ENCODE measurements at regions not wholly inside any gene's neighbourhood (a gene's known extent, or its start where the extent isn't known, plus 50 kb on each side); places are given as distances from the start of the nearest gene placed in this dataset.
"Not testable (repeated sequence)": the region's sequence is repeated elsewhere in the genome, so short reads cannot be mapped to it uniquely, and the experiment has no call there.

DNA sequence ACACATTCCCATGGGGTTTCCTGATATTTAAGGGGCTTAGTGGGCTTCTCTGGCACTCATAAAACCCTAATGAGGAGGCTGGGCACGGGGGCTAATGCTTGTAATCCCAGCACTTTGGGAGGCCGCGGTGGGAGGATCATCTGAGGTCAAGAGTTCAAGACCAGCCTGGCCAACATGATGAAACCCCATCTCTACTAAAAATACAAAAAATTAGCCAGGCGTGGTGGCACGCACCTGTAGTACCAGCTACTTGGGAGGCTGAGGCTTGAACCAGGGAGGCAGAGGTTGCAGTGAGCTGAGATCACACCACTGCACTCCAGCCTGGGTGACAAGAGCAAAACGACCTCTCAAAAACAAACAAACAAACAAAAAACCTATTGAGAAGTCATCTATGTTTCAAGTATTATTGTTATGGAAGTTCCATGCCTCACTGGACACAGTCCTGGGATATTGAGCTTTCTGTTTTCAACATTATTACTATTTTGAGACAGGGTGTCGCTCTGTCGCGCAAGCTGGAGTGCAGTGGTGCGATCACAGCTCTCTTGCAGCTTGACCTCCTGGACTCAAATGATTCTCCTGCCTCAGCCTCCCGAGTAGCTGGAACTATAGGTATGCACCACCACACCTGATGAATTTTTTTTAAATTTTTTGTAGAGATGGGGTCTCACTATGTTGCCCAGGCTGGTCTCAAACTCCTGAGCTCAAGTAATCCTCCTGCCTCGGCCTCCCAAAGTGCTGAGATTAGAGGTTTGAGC lies 297.9 kb downstream of the GOLGA6L6 start:
- not testable (repeated sequence) for H3K4me1 ChIP-seq (ENCODE audit: control insufficient read depth in 4 of 4, insufficient read depth in 4 of 4, low read length in 3 of 4); H3K9me3 ChIP-seq (ENCODE audit: control insufficient read depth in 4 of 4, low read length in 3 of 4); H3K36me3 ChIP-seq (ENCODE audit: control insufficient read depth in 4 of 4, insufficient read depth in 3 of 4, low read depth in 1 of 4, low read length in 3 of 4); H3K4me3 ChIP-seq (ENCODE audit: low read depth in 1 of 3, low read length in 3 of 3); DNase-seq (ENCODE audit: low spot score); H3K27me3 ChIP-seq (ENCODE audit: control insufficient read depth in 4 of 4, insufficient read depth in 4 of 4, low read length in 3 of 4); H3K9ac ChIP-seq (ENCODE audit: low read depth in 1 of 2, low read length in 2 of 2); H3K27ac ChIP-seq (ENCODE audit: low read depth in 1 of 2, low read length in 2 of 2)
- 68% methylated on average over 12 of the region's 12 CpGs for WGBS

DNA sequence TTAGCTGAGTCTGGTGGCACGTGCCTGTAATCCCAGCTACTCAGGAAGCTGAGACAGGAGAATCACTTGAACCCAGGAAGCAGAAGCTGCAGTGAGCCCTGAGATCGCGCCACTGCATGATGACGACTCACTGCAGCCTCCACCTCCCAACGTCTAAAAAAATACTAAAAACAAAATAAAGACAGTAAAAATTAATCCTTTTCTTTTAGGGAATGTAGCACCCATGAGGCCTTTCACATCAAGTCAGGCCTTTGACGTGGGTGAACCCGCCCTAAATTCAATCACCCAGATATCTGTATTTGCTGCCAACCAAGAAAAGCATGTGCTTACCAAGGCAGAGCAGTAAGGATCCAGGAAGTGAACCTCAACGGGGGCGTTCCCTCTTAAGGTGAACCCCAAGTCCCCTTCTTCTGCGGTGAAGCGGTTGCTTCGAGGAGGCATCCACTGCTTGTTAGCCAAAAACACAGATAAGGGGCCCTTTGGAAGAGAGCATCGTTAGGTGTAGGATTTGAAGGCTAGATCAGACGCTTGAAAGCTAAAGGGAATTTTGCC lies 301.2 kb downstream of the GOLGA6L6 start:
- not testable (repeated sequence) for H3K9me3 ChIP-seq (ENCODE audit: control insufficient read depth in 4 of 4, low read length in 3 of 4); H3K36me3 ChIP-seq (ENCODE audit: control insufficient read depth in 4 of 4, insufficient read depth in 3 of 4, low read depth in 1 of 4, low read length in 3 of 4); H3K27ac ChIP-seq (ENCODE audit: low read depth in 1 of 2, low read length in 2 of 2); H3K9ac ChIP-seq (ENCODE audit: low read depth in 1 of 2, low read length in 2 of 2); H3K27me3 ChIP-seq (ENCODE audit: control insufficient read depth in 4 of 4, insufficient read depth in 4 of 4, low read length in 3 of 4); DNase-seq (ENCODE audit: low spot score); H3K4me3 ChIP-seq (ENCODE audit: low read depth in 1 of 3, low read length in 3 of 3); H3K4me1 ChIP-seq (ENCODE audit: control insufficient read depth in 4 of 4, insufficient read depth in 4 of 4, low read length in 3 of 4)
- 77% methylated on average over 14 of the region's 14 CpGs for WGBS

DNA sequence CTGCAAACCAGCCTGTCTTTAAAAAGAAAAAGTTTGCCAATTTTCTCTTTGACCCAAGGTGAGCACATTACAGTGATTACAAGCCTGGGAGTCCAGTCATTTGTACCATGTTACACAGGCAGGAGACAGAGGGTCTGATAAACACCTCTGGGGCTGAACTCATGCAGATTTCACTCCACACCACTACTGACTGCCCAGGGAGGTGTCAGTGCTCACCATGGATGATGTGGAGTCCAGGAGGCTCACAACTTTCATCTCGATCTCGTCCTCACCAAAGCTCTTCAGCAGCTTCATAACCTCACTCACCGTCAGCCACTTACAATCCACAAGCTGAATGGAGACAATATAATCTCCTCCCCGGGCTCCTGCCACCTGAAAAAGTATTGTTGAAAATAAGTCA lies 302.4 kb downstream of the GOLGA6L6 start:
- not testable (repeated sequence) for DNase-seq (ENCODE audit: low spot score); H3K27ac ChIP-seq (ENCODE audit: low read depth in 1 of 2, low read length in 2 of 2); H3K9ac ChIP-seq (ENCODE audit: low read depth in 1 of 2, low read length in 2 of 2); H3K27me3 ChIP-seq (ENCODE audit: control insufficient read depth in 4 of 4, insufficient read depth in 4 of 4, low read length in 3 of 4); H3K9me3 ChIP-seq (ENCODE audit: control insufficient read depth in 4 of 4, low read length in 3 of 4); H3K4me3 ChIP-seq (ENCODE audit: low read depth in 1 of 3, low read length in 3 of 3); H3K36me3 ChIP-seq (ENCODE audit: control insufficient read depth in 4 of 4, insufficient read depth in 3 of 4, low read depth in 1 of 4, low read length in 3 of 4); H3K4me1 ChIP-seq (ENCODE audit: control insufficient read depth in 4 of 4, insufficient read depth in 4 of 4, low read length in 3 of 4)
- 76% methylated on average over 4 of the region's 4 CpGs for WGBS

DNA sequence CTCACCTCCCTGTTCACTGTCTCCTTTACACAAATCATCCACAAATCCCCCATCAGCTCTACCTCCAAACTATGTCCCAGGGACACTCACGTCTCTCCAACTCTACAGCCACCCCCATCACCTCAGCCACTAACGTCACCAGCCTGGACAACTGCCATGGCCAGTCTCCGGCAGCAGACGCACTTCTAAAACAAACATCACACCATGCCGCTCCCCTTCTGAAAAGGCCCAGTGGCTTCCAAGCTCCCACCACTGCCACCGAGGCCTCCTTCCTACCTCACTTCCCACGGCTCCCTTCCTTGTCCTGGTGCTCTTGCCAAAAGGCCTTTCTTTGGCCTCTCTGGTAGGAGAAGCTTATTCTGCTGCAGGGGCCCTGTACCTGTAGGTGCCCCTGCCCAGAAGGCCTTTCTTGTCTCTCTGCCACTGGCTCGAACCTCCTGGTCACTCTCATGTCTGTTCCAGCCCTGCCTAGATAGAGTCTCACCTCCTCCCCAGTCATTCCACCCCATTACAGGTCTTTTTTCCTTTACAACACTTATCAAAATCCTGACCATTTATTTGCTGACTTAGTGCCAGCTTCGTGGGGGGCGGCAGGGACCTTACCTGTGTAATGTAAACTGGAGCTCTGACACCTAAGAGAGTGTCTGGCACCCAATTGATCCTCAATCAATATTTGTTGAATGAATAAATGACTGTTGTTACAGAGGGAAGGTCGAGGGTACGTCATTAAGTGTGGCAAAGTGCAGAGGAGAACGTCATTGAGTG lies 304.2 kb downstream of the GOLGA6L6 start:
- WGBS = 67% methylated on average over 13 of the region's 13 CpGs
- H3K27ac ChIP-seq (ENCODE audit: low read depth in 1 of 2, low read length in 2 of 2); H3K9me3 ChIP-seq (ENCODE audit: control insufficient read depth in 4 of 4, low read length in 3 of 4); DNase-seq (ENCODE audit: low spot score); H3K9ac ChIP-seq (ENCODE audit: low read depth in 1 of 2, low read length in 2 of 2); H3K27me3 ChIP-seq (ENCODE audit: control insufficient read depth in 4 of 4, insufficient read depth in 4 of 4, low read length in 3 of 4); H3K4me1 ChIP-seq (ENCODE audit: control insufficient read depth in 4 of 4, insufficient read depth in 4 of 4, low read length in 3 of 4); H3K36me3 ChIP-seq (ENCODE audit: control insufficient read depth in 4 of 4, insufficient read depth in 3 of 4, low read depth in 1 of 4, low read length in 3 of 4); H3K4me3 ChIP-seq (ENCODE audit: low read depth in 1 of 3, low read length in 3 of 3): not testable (repeated sequence)

DNA sequence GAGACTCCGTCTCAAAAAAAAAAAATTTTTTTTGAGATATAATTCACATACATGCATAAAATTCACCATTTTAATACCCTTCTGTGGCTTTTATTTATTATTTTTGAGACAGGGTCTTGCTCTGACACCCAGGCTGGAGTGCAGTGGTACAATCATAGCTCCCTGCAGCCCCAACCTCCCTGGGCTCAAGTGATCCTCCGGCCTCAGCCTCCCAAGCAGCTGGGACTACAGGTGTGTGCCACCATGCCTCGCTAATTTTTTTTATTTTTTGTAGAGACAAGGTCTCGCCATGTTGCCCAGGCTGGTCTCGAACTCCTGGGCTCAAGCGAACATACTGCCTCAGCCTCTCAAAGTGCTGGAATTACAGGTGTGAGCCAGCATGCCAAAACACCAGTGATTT lies 305.9 kb downstream of the GOLGA6L6 start:
- H3K4me1 ChIP-seq (ENCODE audit: control insufficient read depth in 4 of 4, insufficient read depth in 4 of 4, low read length in 3 of 4); H3K27ac ChIP-seq (ENCODE audit: low read depth in 1 of 2, low read length in 2 of 2); H3K27me3 ChIP-seq (ENCODE audit: control insufficient read depth in 4 of 4, insufficient read depth in 4 of 4, low read length in 3 of 4); H3K4me3 ChIP-seq (ENCODE audit: low read depth in 1 of 3, low read length in 3 of 3); H3K36me3 ChIP-seq (ENCODE audit: control insufficient read depth in 4 of 4, insufficient read depth in 3 of 4, low read depth in 1 of 4, low read length in 3 of 4); DNase-seq (ENCODE audit: low spot score); H3K9me3 ChIP-seq (ENCODE audit: control insufficient read depth in 4 of 4, low read length in 3 of 4); H3K9ac ChIP-seq (ENCODE audit: low read depth in 1 of 2, low read length in 2 of 2): not testable (repeated sequence)
- WGBS = 70% methylated on average over 6 of the region's 6 CpGs

DNA sequence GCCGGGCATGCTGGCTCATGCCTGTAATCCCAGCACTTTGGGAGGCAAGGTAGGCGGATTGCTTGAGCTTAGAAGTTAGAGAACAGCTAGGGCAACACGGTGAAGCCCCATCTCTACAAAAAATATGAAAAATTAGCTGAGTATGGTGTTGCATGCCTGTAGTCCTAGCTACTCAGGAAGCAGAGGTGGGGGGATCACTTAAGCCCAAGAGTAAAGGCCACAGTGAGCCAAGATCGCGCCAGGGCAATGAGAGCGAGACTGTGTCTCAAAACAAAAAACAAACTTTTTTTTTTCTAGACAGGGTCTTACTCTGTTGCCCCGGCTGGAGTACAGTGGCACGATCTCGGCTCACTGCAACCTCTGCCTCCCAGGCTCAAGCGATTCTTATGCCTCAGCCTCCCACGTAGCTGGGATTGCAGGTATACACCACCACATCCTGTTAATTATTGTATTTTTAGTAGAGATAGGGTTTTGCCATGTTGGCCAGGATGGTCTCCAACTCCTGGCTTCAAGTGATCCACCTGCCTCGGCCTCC lies 307.5 kb downstream of the GOLGA6L6 start:
- not testable (repeated sequence) for H3K27me3 ChIP-seq (ENCODE audit: control insufficient read depth in 4 of 4, insufficient read depth in 4 of 4, low read length in 3 of 4); H3K9ac ChIP-seq (ENCODE audit: low read depth in 1 of 2, low read length in 2 of 2); DNase-seq (ENCODE audit: low spot score); H3K9me3 ChIP-seq (ENCODE audit: control insufficient read depth in 4 of 4, low read length in 3 of 4); H3K4me1 ChIP-seq (ENCODE audit: control insufficient read depth in 4 of 4, insufficient read depth in 4 of 4, low read length in 3 of 4); H3K4me3 ChIP-seq (ENCODE audit: low read depth in 1 of 3, low read length in 3 of 3); H3K27ac ChIP-seq (ENCODE audit: low read depth in 1 of 2, low read length in 2 of 2); H3K36me3 ChIP-seq (ENCODE audit: control insufficient read depth in 4 of 4, insufficient read depth in 3 of 4, low read depth in 1 of 4, low read length in 3 of 4)
- WGBS = 72% methylated on average over 12 of the region's 12 CpGs

DNA sequence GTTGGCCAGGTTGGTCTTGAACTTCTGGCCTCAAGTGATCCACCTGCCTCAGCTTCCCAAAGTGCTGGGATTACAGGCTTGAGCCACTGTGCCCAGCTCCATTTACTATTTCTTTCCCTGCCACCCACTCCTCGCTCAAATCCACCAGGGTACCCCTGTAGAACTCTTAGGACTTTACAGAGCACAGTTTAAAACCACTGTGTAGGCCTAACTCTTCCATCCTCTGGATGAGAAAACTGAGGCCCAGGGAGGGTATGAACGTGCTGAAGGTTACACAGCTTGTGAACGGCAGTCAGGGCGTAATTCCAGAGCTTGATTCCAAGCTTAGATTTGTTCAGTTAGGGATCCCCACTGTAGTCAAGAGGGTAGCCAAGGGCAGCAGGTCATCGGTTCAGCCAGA lies 309.1 kb downstream of the GOLGA6L6 start:
- H3K36me3 ChIP-seq (ENCODE audit: control insufficient read depth in 4 of 4, insufficient read depth in 3 of 4, low read depth in 1 of 4, low read length in 3 of 4); H3K27me3 ChIP-seq (ENCODE audit: control insufficient read depth in 4 of 4, insufficient read depth in 4 of 4, low read length in 3 of 4); H3K27ac ChIP-seq (ENCODE audit: low read depth in 1 of 2, low read length in 2 of 2); H3K9me3 ChIP-seq (ENCODE audit: control insufficient read depth in 4 of 4, low read length in 3 of 4); H3K9ac ChIP-seq (ENCODE audit: low read depth in 1 of 2, low read length in 2 of 2); H3K4me1 ChIP-seq (ENCODE audit: control insufficient read depth in 4 of 4, insufficient read depth in 4 of 4, low read length in 3 of 4); H3K4me3 ChIP-seq (ENCODE audit: low read depth in 1 of 3, low read length in 3 of 3); DNase-seq (ENCODE audit: low spot score): not testable (repeated sequence)
- 66% methylated on average over 5 of the region's 5 CpGs for WGBS

DNA sequence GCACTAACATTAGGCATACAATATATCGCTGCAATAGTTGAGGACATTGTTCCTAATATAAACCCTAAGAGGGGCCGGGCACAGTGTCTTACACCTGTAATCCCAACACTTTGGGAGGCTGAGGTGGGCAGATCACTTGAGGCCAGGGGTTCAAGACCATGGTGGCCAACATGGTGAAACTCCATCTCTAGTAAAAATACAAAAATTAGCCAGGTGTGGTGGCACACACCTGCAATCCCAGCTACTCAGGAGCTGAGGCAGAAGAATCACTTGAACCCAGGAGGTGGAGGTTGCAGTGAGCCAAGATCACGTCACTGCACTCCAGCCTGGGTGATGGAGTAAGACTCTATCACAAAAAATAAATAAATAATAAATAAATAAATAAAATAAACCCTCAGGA lies 310.9 kb downstream of the GOLGA6L6 start:
- H3K27me3 ChIP-seq (ENCODE audit: control insufficient read depth in 4 of 4, insufficient read depth in 4 of 4, low read length in 3 of 4); DNase-seq (ENCODE audit: low spot score); H3K9me3 ChIP-seq (ENCODE audit: control insufficient read depth in 4 of 4, low read length in 3 of 4); H3K4me3 ChIP-seq (ENCODE audit: low read depth in 1 of 3, low read length in 3 of 3); H3K4me1 ChIP-seq (ENCODE audit: control insufficient read depth in 4 of 4, insufficient read depth in 4 of 4, low read length in 3 of 4); H3K27ac ChIP-seq (ENCODE audit: low read depth in 1 of 2, low read length in 2 of 2); H3K9ac ChIP-seq (ENCODE audit: low read depth in 1 of 2, low read length in 2 of 2); H3K36me3 ChIP-seq (ENCODE audit: control insufficient read depth in 4 of 4, insufficient read depth in 3 of 4, low read depth in 1 of 4, low read length in 3 of 4): not testable (repeated sequence)
- WGBS = 72% methylated on average over 3 of the region's 3 CpGs

All from liver (tissue), 6 donors.